ENCODE measurements at regions not wholly inside any gene's neighbourhood (a gene's known extent, or its start where the extent isn't known, plus 50 kb on each side); places are given as distances from the start of the nearest gene placed in this dataset.

DNA sequence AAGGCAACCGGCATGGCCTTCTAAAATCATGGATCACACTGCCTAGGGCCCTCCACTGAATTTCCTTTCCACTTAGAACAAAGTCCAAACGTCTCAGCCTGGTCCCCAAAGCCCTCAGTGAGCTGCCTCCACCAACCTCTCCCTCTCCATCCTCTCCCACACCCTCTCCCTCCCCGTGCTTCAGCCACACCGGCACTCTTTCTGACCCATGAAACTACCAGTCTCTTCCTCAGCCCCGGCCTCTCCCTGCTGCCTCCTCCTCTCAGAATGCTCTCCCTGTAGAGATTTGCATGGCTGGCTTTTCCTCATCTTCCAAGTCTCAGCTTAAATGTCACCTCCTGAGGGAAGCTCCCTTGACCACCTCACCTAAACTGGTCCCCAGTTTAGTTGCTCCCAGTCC, 219.0 kb upstream of the ZMIZ1 start:
- WGBS (ENCODE audit: insufficient coverage) = 94% methylated on average over 5 of the region's 5 CpGs
- intact Hi-C loops (cut with micrococcal nuclease) = no loop called here

DNA sequence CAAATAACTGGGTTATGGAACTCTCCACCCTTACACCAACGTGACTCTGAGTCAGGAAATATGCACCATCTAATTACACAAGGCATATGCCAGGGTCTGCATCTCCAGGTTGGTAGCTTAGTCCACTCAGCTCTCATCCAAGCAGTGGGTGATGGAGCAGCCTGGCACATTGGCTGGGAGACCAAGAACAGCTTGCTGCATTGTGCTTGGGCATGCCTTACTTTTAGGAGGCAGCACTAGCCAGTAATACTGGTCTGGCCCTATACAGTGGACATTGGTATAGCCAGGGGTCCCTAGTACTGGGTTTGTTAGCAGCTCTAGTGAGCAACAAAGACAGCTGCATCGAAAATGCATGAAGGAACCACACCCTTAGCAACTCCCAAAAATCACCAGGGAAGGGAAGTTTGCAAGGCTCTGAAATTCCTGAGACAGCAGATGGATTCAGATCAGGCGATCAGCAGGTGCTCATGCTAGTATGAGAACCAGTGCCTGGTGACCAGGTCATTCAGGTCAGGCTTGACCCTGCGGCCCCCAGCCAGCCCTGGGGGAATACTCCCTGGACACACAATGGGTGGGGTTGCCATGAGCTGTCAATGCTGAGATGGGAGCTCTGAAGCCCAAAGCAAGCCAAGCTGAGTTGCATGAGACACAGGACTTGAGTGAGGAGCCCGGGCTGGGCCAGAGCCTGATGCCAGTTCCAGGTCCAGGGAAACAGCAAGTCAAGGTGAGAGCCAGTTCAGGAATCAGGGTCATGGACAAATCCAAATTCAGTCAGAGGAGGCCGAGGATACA, 217.9 kb upstream of the ZMIZ1 start:
- ChIA-PET POLR2A (no interaction called here), CTCF (interaction anchor here (1.1 kb wide), 1 partner anchor 344 kb away, joined by 3 read pairs; no protein-coding TSS in a partner anchor)
- no peak overlapping the region for H2AFZ ChIP-seq (ENCODE audit: insufficient read depth, low read depth, low read length, poor library complexity, severe bottlenecking)
- intact Hi-C loops (cut with micrococcal nuclease) = no loop called here
- Mint-ChIP-seq H3K27ac (no peak overlapping the region), H3K4me1 (no peaks in the 10 kb centered on the region), H3K27me3 (peaks cover 16% of the 10 kb centered on the region), H3K9me3 (ENCODE audit: insufficient read depth) (no peaks in the 10 kb centered on the region), H3K4me3 (no peak overlapping the region)
- TF ChIP-seq, protein P1, sequence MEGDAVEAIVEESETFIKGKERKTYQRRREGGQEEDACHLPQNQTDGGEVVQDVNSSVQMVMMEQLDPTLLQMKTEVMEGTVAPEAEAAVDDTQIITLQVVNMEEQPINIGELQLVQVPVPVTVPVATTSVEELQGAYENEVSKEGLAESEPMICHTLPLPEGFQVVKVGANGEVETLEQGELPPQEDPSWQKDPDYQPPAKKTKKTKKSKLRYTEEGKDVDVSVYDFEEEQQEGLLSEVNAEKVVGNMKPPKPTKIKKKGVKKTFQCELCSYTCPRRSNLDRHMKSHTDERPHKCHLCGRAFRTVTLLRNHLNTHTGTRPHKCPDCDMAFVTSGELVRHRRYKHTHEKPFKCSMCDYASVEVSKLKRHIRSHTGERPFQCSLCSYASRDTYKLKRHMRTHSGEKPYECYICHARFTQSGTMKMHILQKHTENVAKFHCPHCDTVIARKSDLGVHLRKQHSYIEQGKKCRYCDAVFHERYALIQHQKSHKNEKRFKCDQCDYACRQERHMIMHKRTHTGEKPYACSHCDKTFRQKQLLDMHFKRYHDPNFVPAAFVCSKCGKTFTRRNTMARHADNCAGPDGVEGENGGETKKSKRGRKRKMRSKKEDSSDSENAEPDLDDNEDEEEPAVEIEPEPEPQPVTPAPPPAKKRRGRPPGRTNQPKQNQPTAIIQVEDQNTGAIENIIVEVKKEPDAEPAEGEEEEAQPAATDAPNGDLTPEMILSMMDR (IDR thresholded peaks at IDR 0.05) = no peak
- no peak for DNase-seq
- H3K4me1 ChIP-seq (ENCODE audit: control insufficient read depth in 2 of 2, insufficient read depth in 2 of 2, low read length in 2 of 2) = no peaks in the 10 kb centered on the region
- H3K27me3 ChIP-seq (replicated peaks in 1 of 4; ENCODE audit: control extremely low read depth in 1 of 4, control insufficient read depth in 3 of 4, insufficient read depth in 4 of 4, low read length in 3 of 4) = no peaks in the 10 kb centered on the region
- H3K4me2 ChIP-seq (replicated peaks; ENCODE audit: low read depth, low read length, poor library complexity, severe bottlenecking) = no peak overlapping the region
- H3K4me3 ChIP-seq (ENCODE audit: control extremely low read depth in 1 of 5, extremely low read depth in 1 of 5, insufficient read depth in 1 of 5, low read depth in 2 of 5, low read length in 4 of 5) = no peak overlapping the region
- no peaks in the 10 kb centered on the region for H3K9me3 ChIP-seq (ENCODE audit: control extremely low read depth in 1 of 3, control insufficient read depth in 2 of 3, insufficient read depth in 1 of 3, low read length in 2 of 3)
- H3K36me3 ChIP-seq (replicated peaks in 1 of 2; ENCODE audit: control extremely low read depth in 1 of 2, control insufficient read depth in 1 of 2, extremely low read depth in 1 of 2, insufficient read depth in 2 of 2, low read length in 1 of 2) = no peaks in the 10 kb centered on the region
- no peak for ATAC-seq (ENCODE audit: low read depth)
- H4K20me1 ChIP-seq (ENCODE audit: control insufficient read depth, insufficient read depth, low read length, poor library complexity, severe bottlenecking) = no peaks in the 10 kb centered on the region
- H3K27ac ChIP-seq (ENCODE audit: low read length in 2 of 2) = no peak overlapping the region
- H3K9ac ChIP-seq (ENCODE audit: low read length) = no peak overlapping the region
- WGBS (ENCODE audit: insufficient coverage) = 85% methylated on average over 5 of the region's 6 CpGs
- H3K79me2 ChIP-seq (ENCODE audit: control insufficient read depth, insufficient read depth, low read length) = no peaks in the 10 kb centered on the region

More for the DNA sequence above, 219.0 kb upstream of the ZMIZ1 start:
- no peak overlapping the region for H3K4me2 ChIP-seq (replicated peaks; ENCODE audit: low read depth, low read length, poor library complexity, severe bottlenecking)
- Mint-ChIP-seq H3K4me1 (no peaks in the 10 kb centered on the region), H3K4me3 (no peak overlapping the region), H3K9me3 (ENCODE audit: insufficient read depth) (no peaks in the 10 kb centered on the region), H3K27ac (no peak overlapping the region), H3K27me3 (peaks cover 12% of the 10 kb centered on the region)
- ATAC-seq (ENCODE audit: low read depth) = no peak
- no peaks in the 10 kb centered on the region for H3K36me3 ChIP-seq (replicated peaks in 1 of 2; ENCODE audit: control extremely low read depth in 1 of 2, control insufficient read depth in 1 of 2, extremely low read depth in 1 of 2, insufficient read depth in 2 of 2, low read length in 1 of 2)
- no peak for DNase-seq
- H3K9ac ChIP-seq (ENCODE audit: low read length) = no peak overlapping the region
- TF ChIP-seq EZH2 (IDR thresholded peaks at IDR 0.05; ENCODE audit: borderline replicate concordance, insufficient read depth, low read depth, low read length, poor library complexity, severe bottlenecking) = no peak
- TF ChIP-seq, protein P1 (IDR thresholded peaks at IDR 0.05) = no peak
- no peak overlapping the region for H3K4me3 ChIP-seq (ENCODE audit: control extremely low read depth in 1 of 5, extremely low read depth in 1 of 5, insufficient read depth in 1 of 5, low read depth in 2 of 5, low read length in 4 of 5)
- no peaks in the 10 kb centered on the region for H4K20me1 ChIP-seq (ENCODE audit: control insufficient read depth, insufficient read depth, low read length, poor library complexity, severe bottlenecking)
- H3K4me1 ChIP-seq (ENCODE audit: control insufficient read depth in 2 of 2, insufficient read depth in 2 of 2, low read length in 2 of 2) = no peaks in the 10 kb centered on the region
- no peaks in the 10 kb centered on the region for H3K79me2 ChIP-seq (ENCODE audit: control insufficient read depth, insufficient read depth, low read length)
- H3K27ac ChIP-seq (ENCODE audit: low read length in 2 of 2) = no peak overlapping the region
- no peak overlapping the region for H2AFZ ChIP-seq (ENCODE audit: insufficient read depth, low read depth, low read length, poor library complexity, severe bottlenecking)
- no peaks in the 10 kb centered on the region for H3K27me3 ChIP-seq (replicated peaks in 1 of 4; ENCODE audit: control extremely low read depth in 1 of 4, control insufficient read depth in 3 of 4, insufficient read depth in 4 of 4, low read length in 3 of 4)
- H3K9me3 ChIP-seq (ENCODE audit: control extremely low read depth in 1 of 3, control insufficient read depth in 2 of 3, insufficient read depth in 1 of 3, low read length in 2 of 3) = no peaks in the 10 kb centered on the region
- CTCF ChIA-PET = no interaction called here
- POLR2A ChIA-PET = no interaction called here
